Progenitor cell of endocrine pancreas (in vitro differentiated cells): ENCODE measurements at regions not wholly inside any gene's neighbourhood (a gene's known extent, or its start where the extent isn't known, plus 50 kb on each side); places are given as distances from the start of the nearest gene placed in this dataset.

Source experiments
- DNase-seq: peaks from one replicate; pipeline ENCODE4 v3.0.0; 2021; ENCODE audit warnings: low spot score; ENCODE audit not compliant: unreplicated experiment
- H3K27ac Mint-ChIP-seq: 2 replicates; pipeline ENCODE4 v1.8.0; 2021; ENCODE audit warnings: mild to moderate bottlenecking, moderate library complexity, mixed read lengths
- H3K27me3 Mint-ChIP-seq: 2 replicates; pipeline ENCODE4 v1.8.0; 2021; ENCODE audit warnings: mixed read lengths
- H3K36me3 Mint-ChIP-seq: 2 replicates; pipeline ENCODE4 v1.8.0; 2022; ENCODE audit warnings: mixed read lengths; ENCODE audit not compliant: insufficient read depth
- H3K4me1 Mint-ChIP-seq: 2 replicates; pipeline ENCODE4 v1.8.0; 2021; ENCODE audit warnings: low read depth, mixed read lengths
- H3K4me3 Mint-ChIP-seq: 2 replicates; pipeline ENCODE4 v1.8.0; 2021; ENCODE audit warnings: low read depth, mild to moderate bottlenecking, moderate library complexity, mixed read lengths
- H3K9me3 Mint-ChIP-seq: 2 replicates; pipeline ENCODE4 v1.8.0; 2021; ENCODE audit warnings: low read depth, mixed read lengths
- CTCF ChIP-seq: fragments of 200-600 bp; sonication (generic); IDR thresholded peaks from one replicate; pipeline ENCODE4 v1.5.0; 2021; ENCODE audit warnings: antibody characterized with exemption, mild to moderate bottlenecking; ENCODE audit not compliant: unreplicated experiment

DNA sequence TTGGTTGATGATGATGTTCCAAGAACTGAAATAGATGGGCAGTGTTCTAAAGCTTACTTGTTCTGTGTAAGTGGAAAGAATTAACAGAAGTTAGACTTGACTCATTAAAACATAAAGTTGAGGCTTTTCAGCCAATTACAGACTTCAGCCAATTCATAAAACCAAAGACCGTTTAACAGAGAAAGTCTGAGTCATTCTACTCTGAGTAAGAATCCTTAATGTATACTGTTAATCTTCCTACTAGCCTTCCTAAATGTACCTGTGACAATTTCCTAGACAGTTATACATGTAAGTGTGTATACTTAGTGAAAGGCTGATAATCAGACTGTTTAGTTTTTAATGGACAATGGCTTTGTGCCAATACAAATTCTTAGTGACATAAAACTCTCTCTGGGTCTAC lies 681.0 kb downstream of the RPL10L start:
- Mint-ChIP-seq H3K4me3 (no peak overlapping the region), H3K36me3 (no peaks in the 10 kb centered on the region), H3K4me1 (no peaks in the 10 kb centered on the region), H3K27ac (no peak overlapping the region), H3K27me3 (no peaks in the 10 kb centered on the region), H3K9me3 (no peaks in the 10 kb centered on the region)
- TF ChIP-seq CTCF, result no peak
- no peak for DNase-seq

DNA sequence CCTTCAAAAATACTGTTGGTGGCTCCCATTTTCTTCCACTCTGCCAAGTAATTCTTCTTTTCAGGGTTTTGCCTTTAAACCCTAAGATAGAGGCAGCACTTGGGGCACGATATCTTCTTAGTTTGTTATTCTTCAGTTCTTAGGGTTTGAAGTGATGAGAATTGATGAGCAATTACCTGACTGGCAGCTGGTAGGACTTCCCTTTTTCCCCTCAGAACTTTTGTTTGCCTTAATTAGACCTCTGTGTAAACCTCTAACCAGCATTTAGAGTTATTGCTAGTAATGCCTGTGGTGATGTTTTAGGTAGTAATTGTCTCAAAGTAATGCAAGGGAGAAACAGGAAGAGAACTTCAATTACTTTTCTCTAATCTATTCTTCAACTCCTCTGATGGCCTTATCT lies 683.5 kb downstream of the RPL10L start:
- no peaks in the 10 kb centered on the region for H3K27me3 Mint-ChIP-seq
- no peaks in the 10 kb centered on the region for H3K4me1 Mint-ChIP-seq
- no peak overlapping the region for H3K27ac Mint-ChIP-seq
- TF ChIP-seq CTCF, result no peak
- no peaks in the 10 kb centered on the region for H3K9me3 Mint-ChIP-seq
- DNase-seq, result no peak
- H3K36me3 Mint-ChIP-seq, result no peaks in the 10 kb centered on the region
- H3K4me3 Mint-ChIP-seq, result no peak overlapping the region

DNA sequence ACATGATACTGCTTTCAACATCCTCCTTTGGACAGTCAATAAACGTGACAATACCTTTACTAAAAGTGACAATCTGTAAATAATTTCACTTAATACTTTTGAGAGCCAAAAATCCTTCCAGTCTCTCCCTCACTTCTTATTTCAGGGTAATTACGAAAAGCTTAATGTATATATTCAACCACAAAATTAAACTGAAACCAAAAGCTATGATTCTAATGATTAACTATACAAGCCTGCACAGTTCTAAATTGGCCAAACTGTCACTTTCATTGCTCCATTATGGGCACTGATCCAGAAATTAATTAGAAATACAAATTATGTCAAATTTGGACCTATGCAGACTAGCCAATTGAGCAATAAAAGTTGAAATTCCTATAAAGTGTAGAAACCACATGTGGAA lies 696.5 kb upstream of the MIS18BP1 start:
- no peaks in the 10 kb centered on the region for H3K36me3 Mint-ChIP-seq
- DNase-seq, result no peak
- H3K27ac Mint-ChIP-seq, result no peak overlapping the region
- H3K27me3 Mint-ChIP-seq, result no peaks in the 10 kb centered on the region
- no peak overlapping the region for H3K4me3 Mint-ChIP-seq
- H3K9me3 Mint-ChIP-seq, result no peaks in the 10 kb centered on the region
- no peaks in the 10 kb centered on the region for H3K4me1 Mint-ChIP-seq
- TF ChIP-seq CTCF, result no peak

DNA sequence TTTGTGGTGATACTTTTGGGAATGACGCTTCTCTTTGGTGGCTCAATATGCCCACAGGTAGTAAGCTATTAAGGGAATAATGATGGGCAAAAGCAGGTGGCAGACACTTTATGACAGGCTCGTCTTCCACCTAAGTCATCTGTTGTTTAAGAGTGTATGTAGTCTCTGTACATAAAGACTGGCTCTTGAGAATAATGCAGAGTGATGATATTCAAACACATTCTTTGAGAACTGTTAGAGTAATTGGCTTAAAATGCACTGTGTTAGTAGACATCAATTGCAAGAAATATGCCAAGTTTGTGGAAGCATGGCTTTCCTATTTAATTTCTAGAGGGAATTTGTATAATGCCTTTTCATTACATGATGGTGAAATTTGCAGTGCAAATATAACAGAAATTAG lies 694.8 kb upstream of the MIS18BP1 start:
- no peak overlapping the region for H3K27ac Mint-ChIP-seq
- no peaks in the 10 kb centered on the region for H3K4me1 Mint-ChIP-seq
- TF ChIP-seq CTCF, result no peak
- H3K4me3 Mint-ChIP-seq, result no peak overlapping the region
- DNase-seq, result no peak
- no peaks in the 10 kb centered on the region for H3K27me3 Mint-ChIP-seq
- H3K36me3 Mint-ChIP-seq, result no peaks in the 10 kb centered on the region
- H3K9me3 Mint-ChIP-seq, result no peaks in the 10 kb centered on the region

DNA sequence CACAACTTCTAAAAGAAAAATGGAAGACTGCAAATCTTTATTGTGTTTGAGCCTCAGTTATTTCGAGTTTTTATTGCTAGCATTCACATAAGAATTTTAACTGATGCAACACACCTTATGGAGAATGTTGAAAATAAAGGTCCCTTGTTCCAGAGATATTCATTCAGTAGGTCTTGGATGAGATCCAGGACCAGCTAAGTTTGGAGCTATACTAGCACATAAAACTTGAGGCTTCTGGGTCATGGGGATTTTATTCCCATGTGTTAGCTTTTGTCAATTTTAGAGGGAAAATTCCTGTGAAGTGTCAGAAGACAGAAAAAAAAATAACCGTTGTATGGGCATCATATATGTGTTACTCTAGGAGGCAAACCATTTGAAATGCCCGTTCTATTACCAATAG lies 693.2 kb upstream of the MIS18BP1 start:
- H3K36me3 Mint-ChIP-seq, result no peaks in the 10 kb centered on the region
- DNase-seq, result no peak
- H3K4me1 Mint-ChIP-seq, result no peaks in the 10 kb centered on the region
- H3K9me3 Mint-ChIP-seq, result no peaks in the 10 kb centered on the region
- no peak for TF ChIP-seq CTCF
- no peaks in the 10 kb centered on the region for H3K27me3 Mint-ChIP-seq
- no peak overlapping the region for H3K27ac Mint-ChIP-seq
- no peak overlapping the region for H3K4me3 Mint-ChIP-seq

- Mint-ChIP-seq H3K36me3 (no peaks in the 10 kb centered on the region), H3K27ac (no peak overlapping the region), H3K9me3 (peaks cover 3% of the 10 kb centered on the region), H3K27me3 (no peaks in the 10 kb centered on the region), H3K4me1 (no peaks in the 10 kb centered on the region), H3K4me3 (no peak overlapping the region)
- DNase-seq, result no peak
- TF ChIP-seq CTCF, result no peak
These were observed 687.3 kb upstream of the MIS18BP1 start for GRCh38 chr14:45940318-45940717.
